GM23248 (cell line): ENCODE measurements at regions not wholly inside any gene's neighbourhood (a gene's known extent, or its start where the extent isn't known, plus 50 kb on each side); places are given as distances from the start of the nearest gene placed in this dataset.

Experiments
- EZH2 ChIP-seq: fragments of 200-600 bp; sonication (generic); IDR thresholded peaks from 2 replicates; pipeline ENCODE4 v1.6.1; 2018; ENCODE audit warnings: antibody characterized with exemption, mild to moderate bottlenecking; ENCODE audit not compliant: insufficient read depth, poor library complexity, severe bottlenecking
- EZH2phosphoT487 ChIP-seq: fragments of 200-600 bp; sonication (generic); IDR thresholded peaks from 2 replicates; pipeline ENCODE4 v1.6.1; 2018; ENCODE audit warnings: antibody characterized with exemption, moderate library complexity, mild to moderate bottlenecking, low read depth; ENCODE audit not compliant: insufficient read depth

GRCh38 chr9:88897081-88897480 is 94.2 kb upstream of the S1PR3 start:
- TF ChIP-seq EZH2 (no peak), EZH2phosphoT487 (no peak)
